Transverse colon (tissue), 4 donors: ENCODE measurements at regions not wholly inside any gene's neighbourhood (a gene's known extent, or its start where the extent isn't known, plus 50 kb on each side); places are given as distances from the start of the nearest gene placed in this dataset.

Experiments
- EP300 ChIP-seq: sonication (generic); formaldehyde crosslinking; IDR thresholded peaks from one replicate; pipeline ENCODE4 v1.6.1; 2017; ENCODE audit warnings: antibody characterized with exemption, low read depth
- POLR2A ChIP-seq: fragments of 450-650 bp; IDR thresholded peaks from one replicate; pipeline ENCODE4 v1.6.1; 2016; ENCODE audit warnings: antibody characterized with exemption, mild to moderate bottlenecking, moderate library complexity
- POLR2AphosphoS5 ChIP-seq, 3 donors: sonication (generic); formaldehyde crosslinking; IDR thresholded peaks; one replicate each; pipeline ENCODE4 v1.6.1; 2016; ENCODE audit warnings: antibody characterized with exemption in 3 of 3
- TF ChIP-seq, protein P1 (sequence below), 5 experiments: fragments of 200-600 bp in 3 of 5; fragments of 450-650 bp in 2 of 5; sonication (generic) in 3 of 5; IDR thresholded peaks; 1 replicate in 2 of 5; 2 replicates in 3 of 5; pipeline ENCODE4 v1.5.1; 2016 to 2017; ENCODE audit warnings: antibody characterized with exemption in 5 of 5, inconsistent platforms in 3 of 5, mild to moderate bottlenecking in 2 of 5, moderate library complexity in 1 of 5

DNA sequence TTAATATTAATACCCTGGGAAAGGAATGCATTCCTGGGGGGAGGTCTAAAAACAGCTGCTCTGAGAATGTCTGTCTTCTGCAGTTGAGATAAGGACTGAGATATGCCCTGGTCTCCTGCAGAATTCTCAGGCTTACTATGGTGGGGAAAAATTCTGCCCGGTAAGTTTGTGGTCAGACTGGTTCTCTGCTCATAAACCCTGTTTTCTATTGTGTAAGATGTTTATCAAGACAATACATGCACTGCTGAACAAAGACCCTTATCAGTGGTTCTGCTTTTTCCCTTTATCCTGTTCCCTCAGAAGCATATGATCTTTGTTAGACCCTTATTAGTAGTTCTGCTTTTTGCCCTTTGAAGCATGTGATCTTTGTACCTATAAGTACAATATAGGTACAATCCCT lies 494.6 kb downstream of the CNTN6 start:
- TF ChIP-seq, protein P1, sequence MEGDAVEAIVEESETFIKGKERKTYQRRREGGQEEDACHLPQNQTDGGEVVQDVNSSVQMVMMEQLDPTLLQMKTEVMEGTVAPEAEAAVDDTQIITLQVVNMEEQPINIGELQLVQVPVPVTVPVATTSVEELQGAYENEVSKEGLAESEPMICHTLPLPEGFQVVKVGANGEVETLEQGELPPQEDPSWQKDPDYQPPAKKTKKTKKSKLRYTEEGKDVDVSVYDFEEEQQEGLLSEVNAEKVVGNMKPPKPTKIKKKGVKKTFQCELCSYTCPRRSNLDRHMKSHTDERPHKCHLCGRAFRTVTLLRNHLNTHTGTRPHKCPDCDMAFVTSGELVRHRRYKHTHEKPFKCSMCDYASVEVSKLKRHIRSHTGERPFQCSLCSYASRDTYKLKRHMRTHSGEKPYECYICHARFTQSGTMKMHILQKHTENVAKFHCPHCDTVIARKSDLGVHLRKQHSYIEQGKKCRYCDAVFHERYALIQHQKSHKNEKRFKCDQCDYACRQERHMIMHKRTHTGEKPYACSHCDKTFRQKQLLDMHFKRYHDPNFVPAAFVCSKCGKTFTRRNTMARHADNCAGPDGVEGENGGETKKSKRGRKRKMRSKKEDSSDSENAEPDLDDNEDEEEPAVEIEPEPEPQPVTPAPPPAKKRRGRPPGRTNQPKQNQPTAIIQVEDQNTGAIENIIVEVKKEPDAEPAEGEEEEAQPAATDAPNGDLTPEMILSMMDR (IDR thresholded peaks at IDR 0.05): no peak
- no peak for TF ChIP-seq POLR2A
- no peak for TF ChIP-seq POLR2AphosphoS5 (IDR thresholded peaks at IDR 0.05)
- no peak for TF ChIP-seq EP300
